K562 (cell line): ENCODE measurements at regions not wholly inside any gene's neighbourhood (a gene's known extent, or its start where the extent isn't known, plus 50 kb on each side); places are given as distances from the start of the nearest gene placed in this dataset.

Experiments
- BHLHE40 ChIP-seq: IDR thresholded peaks from 2 replicates; pipeline ENCODE4 v1.6.1; 2011; ENCODE audit warnings: low read length, improper control_type of control experiment
- MXI1 ChIP-seq: IDR thresholded peaks from 2 replicates; pipeline ENCODE4 v1.6.1; 2011; ENCODE audit warnings: low read depth, mild to moderate bottlenecking, improper control_type of control experiment, low read length
- REST ChIP-seq, 2 experiments: fragments of 450-650 bp; formaldehyde crosslinking in 1 of 2; IDR thresholded peaks; 2 replicates each; pipeline versions ENCODE4 v1.4.0 to v1.6.1; 2014 to 2020; ENCODE audit warnings: mild to moderate bottlenecking in 2 of 2, borderline replicate concordance in 1 of 2, low read depth in 1 of 2
- SP1 ChIP-seq: sonication (generic); formaldehyde crosslinking; IDR thresholded peaks from 2 replicates; pipeline ENCODE4 v1.8.1; 2022; ENCODE audit warnings: mild to moderate bottlenecking, missing genetic modification reagents

GRCh38 chr7:159250471-159250870, 105.8 kb upstream of the VIPR2 start:
- TF ChIP-seq REST (IDR thresholded peaks at IDR 0.05; ENCODE audit: borderline replicate concordance) = no peak
- TF ChIP-seq REST (CRISPR knock-in tag; IDR thresholded peaks at IDR 0.05; ENCODE audit: low read depth) = no peak
- no peak for TF ChIP-seq MXI1
- no peak for TF ChIP-seq SP1
- TF ChIP-seq BHLHE40 = no peak
